SK-N-SH (cell line): ENCODE measurements at regions not wholly inside any gene's neighbourhood (a gene's known extent, or its start where the extent isn't known, plus 50 kb on each side); places are given as distances from the start of the nearest gene placed in this dataset.

Source experiments
- CTCF ChIA-PET: fragments of 300-600, 350-600 bp; formaldehyde crosslinking; extraction: SDS; loops from one replicate; lab custom pipeline; 2021; lab: Yijun Ruan, JAX
- POLR2A ChIA-PET: fragments of 350-600 bp; sonication (Branson Sonifier 250); formaldehyde crosslinking; extraction: SDS; loops from one replicate; lab custom pipeline; 2020; ENCODE audit warnings: antibody characterized with exemption, inconsistent platforms; lab: Yijun Ruan, JAX
- DNase-seq: peaks from one replicate; pipeline ENCODE4 v3.0.0; 2012
- H2AFZ ChIP-seq: fragments of 200-600 bp; sonication (generic); 2 replicates; pipeline ENCODE4 v1.8.1; 2016; ENCODE audit warnings: antibody characterized with exemption, mild to moderate bottlenecking, low read depth
- H3F3A ChIP-seq: fragments of 200-600 bp; sonication (generic); replicated peaks from 2 replicates; pipeline ENCODE3; 2016; ENCODE audit warnings: antibody characterized with exemption, mild to moderate bottlenecking; ENCODE audit not compliant: insufficient read depth
- H3K27ac ChIP-seq, 2 experiments: fragments of 200-500 bp in 1 of 2; fragments of 200-600 bp in 1 of 2; sonication (Bioruptor generic) in 1 of 2; sonication (generic), shearing (Covaris generic) in 1 of 2; 2 replicates each; pipeline versions ENCODE4 v1.5.1 to v1.6.1; 2014 to 2016; ENCODE audit warnings: low read depth in 2 of 2, inconsistent platforms in 1 of 2, low read length in 1 of 2, mild to moderate bottlenecking in 1 of 2, mixed read lengths in 1 of 2
- H3K27me3 ChIP-seq: fragments of 200-600 bp; sonication (generic), shearing (Covaris generic); 2 replicates; pipeline ENCODE4 v1.6.1; 2016; ENCODE audit warnings: mixed run types; ENCODE audit not compliant: insufficient read depth
- H3K36me3 ChIP-seq, 2 experiments: fragments of 200-500 bp in 1 of 2; fragments of 200-600 bp in 1 of 2; sonication (Bioruptor generic) in 1 of 2; sonication (generic) in 1 of 2; replicated peaks in 1 of 2; 2 replicates each; pipeline versions ENCODE3 to v1.5.1; 2014 to 2016; ENCODE audit warnings: low read length in 1 of 2, mild to moderate bottlenecking in 1 of 2; ENCODE audit not compliant: insufficient read depth in 2 of 2, control insufficient read depth in 1 of 2
- H3K4me1 ChIP-seq, 2 experiments: fragments of 200-500 bp in 1 of 2; fragments of 200-600 bp in 1 of 2; sonication (Bioruptor generic) in 1 of 2; sonication (generic), shearing (Covaris generic) in 1 of 2; 2 replicates each; pipeline versions ENCODE4 v1.5.1 to v1.6.1; 2014 to 2016; ENCODE audit warnings: low read depth in 1 of 2, low read length in 1 of 2, mixed run types in 1 of 2; ENCODE audit not compliant: insufficient read depth in 2 of 2, control insufficient read depth in 1 of 2
- H3K4me2 ChIP-seq: fragments of 200-600 bp; sonication (generic), shearing (Covaris generic); 2 replicates; pipeline ENCODE4 v1.6.1; 2017; ENCODE audit warnings: mixed run types
- H3K4me3 ChIP-seq, 2 experiments: fragments of 200-500 bp in 1 of 2; fragments of 200-600 bp in 1 of 2; sonication (Bioruptor generic) in 1 of 2; sonication (generic), shearing (Covaris generic) in 1 of 2; 2 replicates each; pipeline versions ENCODE4 v1.5.1 to v1.8.1; 2014 to 2016; ENCODE audit warnings: low read depth in 2 of 2, inconsistent platforms in 1 of 2, low read length in 1 of 2, mild to moderate bottlenecking in 1 of 2, mixed read lengths in 1 of 2, moderate library complexity in 1 of 2
- H3K79me2 ChIP-seq: fragments of 200-600 bp; sonication (generic); 2 replicates; pipeline ENCODE4 v1.8.1; 2017; ENCODE audit warnings: mild to moderate bottlenecking; ENCODE audit not compliant: insufficient read depth
- H3K9ac ChIP-seq: fragments of 200-600 bp; sonication (generic); 2 replicates; pipeline ENCODE4 v1.6.1; 2017; ENCODE audit warnings: mixed run types
- H3K9me2 ChIP-seq: fragments of 200-600 bp; sonication (generic); 2 replicates; pipeline ENCODE4 v1.6.1; 2017; ENCODE audit warnings: mixed run types
- H3K9me3 ChIP-seq: fragments of 200-600 bp; sonication (generic); 2 replicates; pipeline ENCODE4 v1.6.1; 2017; ENCODE audit warnings: mixed run types, mild to moderate bottlenecking, moderate library complexity
- H4K20me1 ChIP-seq: fragments of 200-600 bp; sonication (generic); 2 replicates; pipeline ENCODE4 v1.6.1; 2017; ENCODE audit warnings: mild to moderate bottlenecking, mixed run types; ENCODE audit not compliant: insufficient read depth
- CHD2 ChIP-seq: fragments of 150-350 bp; IDR thresholded peaks from 2 replicates; pipeline ENCODE4 v1.6.1; 2018; ENCODE audit warnings: low read length; ENCODE audit not compliant: partially characterized antibody
- ELF1 ChIP-seq: IDR thresholded peaks from 2 replicates; pipeline ENCODE4 v1.4.0; 2012
- FOXJ3 ChIP-seq: sonication (generic); formaldehyde crosslinking; IDR thresholded peaks from 2 replicates; pipeline ENCODE4 v1.5.1; 2020; ENCODE audit warnings: mild to moderate bottlenecking, missing genetic modification reagents
- FOXM1 ChIP-seq: IDR thresholded peaks from 2 replicates; pipeline ENCODE4 v1.4.0; 2012; ENCODE audit warnings: low read depth, mild to moderate bottlenecking
- GABPA ChIP-seq: IDR thresholded peaks from 2 replicates; pipeline ENCODE4 v1.4.0; 2012; ENCODE audit warnings: low read depth, mild to moderate bottlenecking
- GATA2 ChIP-seq: sonication (generic); formaldehyde crosslinking; IDR thresholded peaks from 2 replicates; pipeline ENCODE4 v1.5.0; 2020; ENCODE audit warnings: mild to moderate bottlenecking, missing genetic modification reagents
- MEF2A ChIP-seq: IDR thresholded peaks from 2 replicates; pipeline ENCODE4 v1.4.0; 2012; ENCODE audit warnings: low read depth, borderline replicate concordance
- MXI1 ChIP-seq: IDR thresholded peaks from 2 replicates; pipeline ENCODE4 v1.6.1; 2012; ENCODE audit warnings: mild to moderate bottlenecking, low read depth, low read length, improper control_type of control experiment
- RAD21 ChIP-seq: IDR thresholded peaks from 2 replicates; pipeline ENCODE4 v1.6.1; 2012; ENCODE audit warnings: mild to moderate bottlenecking, low read length
- REST ChIP-seq: IDR thresholded peaks from 2 replicates; pipeline ENCODE4 v1.6.1; 2012; ENCODE audit warnings: mild to moderate bottlenecking, low read depth, low read length, moderate library complexity
- RXRA ChIP-seq: IDR thresholded peaks from 2 replicates; pipeline ENCODE4 v1.4.0; 2012; ENCODE audit warnings: low read depth, mild to moderate bottlenecking, borderline replicate concordance
- SMC3 ChIP-seq: IDR thresholded peaks from 2 replicates; pipeline ENCODE4 v1.6.1; 2012; ENCODE audit warnings: low read depth, low read length, improper control_type of control experiment
- TAF1 ChIP-seq: IDR thresholded peaks from 2 replicates; pipeline ENCODE4 v1.6.1; 2012; ENCODE audit warnings: low read depth, mild to moderate bottlenecking, low read length, moderate library complexity, borderline replicate concordance
- TCF12 ChIP-seq: IDR thresholded peaks from 2 replicates; pipeline ENCODE4 v1.4.0; 2012
- TEAD4 ChIP-seq: IDR thresholded peaks from 2 replicates; pipeline ENCODE4 v1.4.0; 2012; ENCODE audit warnings: mild to moderate bottlenecking, borderline replicate concordance; ENCODE audit not compliant: insufficient read depth
- YY1 ChIP-seq: IDR thresholded peaks from 2 replicates; pipeline ENCODE4 v1.4.0; 2012; ENCODE audit warnings: low read depth, mild to moderate bottlenecking
- WGBS: methylation state at CpG from one replicate; pipeline ENCODE4 v1.1.6; 2017; ENCODE audit warnings: low lambda C conversion rate; 5-methylcytosine and 5-hydroxymethylcytosine counted together
- TF ChIP-seq, protein P1 (sequence below): fragments of 150-350 bp; IDR thresholded peaks from 2 replicates; pipeline ENCODE4 v1.6.1; 2016; ENCODE audit warnings: mild to moderate bottlenecking, low read depth, low read length
- TF ChIP-seq, protein P2 (sequence below): fragments of 200-600 bp; sonication (generic); IDR thresholded peaks from 2 replicates; pipeline ENCODE4 v1.6.1; 2017; ENCODE audit warnings: antibody characterized with exemption, mild to moderate bottlenecking, moderate library complexity

DNA sequence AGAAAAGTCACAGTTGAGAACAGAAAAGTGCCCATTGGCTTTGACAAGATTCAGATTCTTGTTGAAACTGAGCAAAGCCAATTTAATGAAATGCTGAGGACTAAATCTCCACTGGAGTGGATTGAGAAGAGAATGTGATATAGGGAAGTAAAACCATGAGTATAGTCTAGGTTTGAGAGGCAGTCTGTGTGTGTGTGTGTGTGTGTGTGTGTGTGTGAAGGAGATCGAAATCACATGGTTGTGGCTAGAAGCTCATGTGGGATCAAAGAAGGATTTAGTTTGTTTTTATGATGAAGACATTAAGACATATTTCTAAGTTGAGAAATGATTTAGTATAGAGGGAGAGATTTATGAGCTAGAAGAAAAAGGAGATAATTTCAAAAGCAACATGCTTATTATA lies 275.7 kb upstream of the DAB2 start (continued):
- no peak for TF ChIP-seq REST
- TF ChIP-seq GATA2 (CRISPR knock-in tag): no peak
- TF ChIP-seq ELF1: no peak
- no peak for TF ChIP-seq MXI1
- TF ChIP-seq, protein P1, sequence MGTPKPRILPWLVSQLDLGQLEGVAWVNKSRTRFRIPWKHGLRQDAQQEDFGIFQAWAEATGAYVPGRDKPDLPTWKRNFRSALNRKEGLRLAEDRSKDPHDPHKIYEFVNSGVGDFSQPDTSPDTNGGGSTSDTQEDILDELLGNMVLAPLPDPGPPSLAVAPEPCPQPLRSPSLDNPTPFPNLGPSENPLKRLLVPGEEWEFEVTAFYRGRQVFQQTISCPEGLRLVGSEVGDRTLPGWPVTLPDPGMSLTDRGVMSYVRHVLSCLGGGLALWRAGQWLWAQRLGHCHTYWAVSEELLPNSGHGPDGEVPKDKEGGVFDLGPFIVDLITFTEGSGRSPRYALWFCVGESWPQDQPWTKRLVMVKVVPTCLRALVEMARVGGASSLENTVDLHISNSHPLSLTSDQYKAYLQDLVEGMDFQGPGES: no peak
- TF ChIP-seq, protein P2, sequence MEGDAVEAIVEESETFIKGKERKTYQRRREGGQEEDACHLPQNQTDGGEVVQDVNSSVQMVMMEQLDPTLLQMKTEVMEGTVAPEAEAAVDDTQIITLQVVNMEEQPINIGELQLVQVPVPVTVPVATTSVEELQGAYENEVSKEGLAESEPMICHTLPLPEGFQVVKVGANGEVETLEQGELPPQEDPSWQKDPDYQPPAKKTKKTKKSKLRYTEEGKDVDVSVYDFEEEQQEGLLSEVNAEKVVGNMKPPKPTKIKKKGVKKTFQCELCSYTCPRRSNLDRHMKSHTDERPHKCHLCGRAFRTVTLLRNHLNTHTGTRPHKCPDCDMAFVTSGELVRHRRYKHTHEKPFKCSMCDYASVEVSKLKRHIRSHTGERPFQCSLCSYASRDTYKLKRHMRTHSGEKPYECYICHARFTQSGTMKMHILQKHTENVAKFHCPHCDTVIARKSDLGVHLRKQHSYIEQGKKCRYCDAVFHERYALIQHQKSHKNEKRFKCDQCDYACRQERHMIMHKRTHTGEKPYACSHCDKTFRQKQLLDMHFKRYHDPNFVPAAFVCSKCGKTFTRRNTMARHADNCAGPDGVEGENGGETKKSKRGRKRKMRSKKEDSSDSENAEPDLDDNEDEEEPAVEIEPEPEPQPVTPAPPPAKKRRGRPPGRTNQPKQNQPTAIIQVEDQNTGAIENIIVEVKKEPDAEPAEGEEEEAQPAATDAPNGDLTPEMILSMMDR: no peak
- TF ChIP-seq SMC3: no peak

DNA sequence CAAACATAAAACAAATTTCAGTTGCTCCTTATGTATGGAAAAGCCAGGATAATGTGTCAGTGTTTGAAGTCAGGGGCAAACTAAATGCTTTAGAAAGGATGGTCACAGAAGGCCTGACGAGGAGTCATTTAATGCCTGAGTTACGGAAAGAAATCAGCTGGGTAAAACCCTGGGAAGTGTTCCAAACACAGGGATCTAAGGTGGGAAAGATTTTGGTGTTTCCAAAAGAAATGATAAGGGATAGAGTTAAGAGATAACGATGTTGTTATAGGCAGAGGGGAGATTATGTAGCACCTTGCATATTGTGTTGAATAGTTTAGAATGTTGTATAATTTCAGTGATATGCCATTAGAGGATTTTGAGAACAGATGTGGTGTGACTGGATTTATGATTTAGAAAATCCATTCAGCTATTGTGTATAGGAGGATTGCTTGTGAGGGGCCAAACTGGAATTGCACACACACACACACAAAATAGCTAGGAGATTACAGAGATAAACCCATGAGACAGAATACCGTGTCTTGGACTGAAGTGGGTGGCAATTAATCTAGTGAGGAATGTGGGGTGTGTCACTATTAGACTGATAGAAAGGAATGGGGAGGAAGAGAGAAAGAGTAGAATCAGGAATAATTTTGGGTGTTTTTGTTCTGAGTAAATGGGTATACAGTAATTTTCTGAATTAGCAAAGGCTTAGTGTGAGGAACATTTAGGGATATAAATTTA lies 274.2 kb upstream of the DAB2 start:
- WGBS: 10% methylated on average over 4 of the region's 4 CpGs
- Histone ChIP-seq H4K20me1 (no peaks in the 10 kb centered on the region), H3K9ac (no peak overlapping the region), H3K9me3 (no peaks in the 10 kb centered on the region), H3K27me3 (no peaks in the 10 kb centered on the region; the same call in 1 of the 2 replicates), H3K9me2 (no peaks in the 10 kb centered on the region), H3K4me2 (no peak overlapping the region), H3K27ac (no peak overlapping the region), H3K79me2 (no peaks in the 10 kb centered on the region), H3K4me3 (no peak overlapping the region), H2AFZ (no peak overlapping the region), H3K36me3 (no peaks in the 10 kb centered on the region), H3K4me1 (no peaks in the 10 kb centered on the region), H3F3A (no peaks in the 10 kb centered on the region)
- no peak for TF ChIP-seq GABPA
- TF ChIP-seq MEF2A: no peak
- no peak for TF ChIP-seq FOXM1
- TF ChIP-seq TCF12: no peak
- no peak for TF ChIP-seq TEAD4
- TF ChIP-seq, protein P1: no peak
- TF ChIP-seq YY1: no peak
- no peak for TF ChIP-seq FOXJ3 (CRISPR knock-in tag)
- no peak for TF ChIP-seq TAF1
- TF ChIP-seq RAD21: no peak
- no peak for TF ChIP-seq GATA2 (CRISPR knock-in tag)
- no peak for TF ChIP-seq CHD2
- no peak for TF ChIP-seq RXRA
- TF ChIP-seq ELF1: no peak
- no peak for DNase-seq
- ChIA-PET POLR2A (interaction anchor here (0.6 kb wide), 1 partner anchor 30 kb away, joined by 3 read pairs; no protein-coding TSS in a partner anchor), CTCF (no interaction called here)
